NT2/D1 (cell line): ENCODE measurements at regions not wholly inside any gene's neighbourhood (a gene's known extent, or its start where the extent isn't known, plus 50 kb on each side); places are given as distances from the start of the nearest gene placed in this dataset.
A peak's percentile ranks its signal among the peaks of the same experiment; 100 is the strongest.

Source experiments
- DNase-seq: peaks from one replicate; pipeline ENCODE4 v3.0.0-alpha.2; 2011; ENCODE audit warnings: low read depth, low spot score
- H3K27me3 ChIP-seq: 2 replicates; pipeline ENCODE4 v1.6.0; 2011; ENCODE audit warnings: mild to moderate bottlenecking; ENCODE audit not compliant: insufficient read length, insufficient read depth
- H3K36me3 ChIP-seq: 2 replicates; pipeline ENCODE4 v1.6.1; 2011; ENCODE audit warnings: mild to moderate bottlenecking, low read length, mixed read lengths; ENCODE audit not compliant: insufficient read depth, insufficient read length
- H3K4me1 ChIP-seq: 2 replicates; pipeline ENCODE4 v1.5.1; 2011; ENCODE audit not compliant: insufficient read depth, insufficient read length
- H3K4me3 ChIP-seq: 2 replicates; pipeline ENCODE4 v1.5.1; 2011; ENCODE audit warnings: low read depth; ENCODE audit not compliant: insufficient read length
- H3K9ac ChIP-seq: 2 replicates; pipeline ENCODE4 v1.6.0; 2011; ENCODE audit warnings: low read depth; ENCODE audit not compliant: insufficient read length
- H3K9me3 ChIP-seq: 2 replicates; pipeline ENCODE4 v1.5.1; 2011; ENCODE audit warnings: mild to moderate bottlenecking, low read length; ENCODE audit not compliant: insufficient read depth
- SUZ12 ChIP-seq: IDR thresholded peaks from 2 replicates; pipeline ENCODE4 v1.6.1; 2011; ENCODE audit not compliant: insufficient read length, insufficient read depth; ENCODE audit errors: extremely low read depth
- YY1 ChIP-seq: IDR thresholded peaks from 2 replicates; pipeline ENCODE4 v1.6.1; 2011; ENCODE audit not compliant: insufficient read length, insufficient read depth
- ZNF274 ChIP-seq: IDR thresholded peaks from 2 replicates; pipeline ENCODE4 v1.6.1; 2011; ENCODE audit warnings: mild to moderate bottlenecking, low read depth, low read length

DNA sequence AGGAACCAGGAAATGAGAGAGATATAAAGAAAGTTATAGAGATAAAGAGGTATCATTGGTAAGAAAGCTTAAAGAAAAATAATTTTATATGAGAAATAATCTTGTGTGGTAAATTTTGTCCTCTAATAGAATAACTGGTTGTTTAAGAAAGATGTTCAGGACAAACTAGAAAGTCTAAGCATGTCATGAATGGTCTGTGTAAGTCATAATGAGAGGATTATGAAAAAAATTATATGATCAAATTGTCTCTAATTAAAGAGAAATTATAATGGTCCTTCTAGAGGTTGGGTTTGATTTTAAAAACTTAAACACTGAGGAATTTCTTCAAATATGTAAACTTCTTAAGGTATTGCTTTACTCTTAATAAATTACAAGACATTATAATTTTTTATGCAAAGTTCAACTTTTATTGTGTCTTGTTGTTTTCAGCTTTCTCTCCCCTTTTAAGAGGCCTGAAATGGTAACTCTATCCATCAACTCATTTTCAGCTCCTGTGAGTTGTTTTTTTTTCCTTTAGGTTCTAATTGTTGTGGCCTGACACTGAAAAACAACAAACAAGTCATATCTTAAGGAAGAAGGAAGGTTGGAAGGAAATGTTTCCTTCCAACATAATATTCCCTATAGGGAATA lies 88.2 kb upstream of the CNOT2 start:
- Histone ChIP-seq H3K9ac (no peak overlapping the region), H3K4me1 (no peaks in the 10 kb centered on the region), H3K4me3 (no peak overlapping the region), H3K9me3 (peaks cover 60% of the 10 kb centered on the region), H3K27me3 (no peaks in the 10 kb centered on the region), H3K36me3 (no peaks in the 10 kb centered on the region)
- peak; percentile 23 for DNase-seq
- TF ChIP-seq ZNF274, result no peak
- TF ChIP-seq SUZ12, result no peak
- no peak for TF ChIP-seq YY1

DNA sequence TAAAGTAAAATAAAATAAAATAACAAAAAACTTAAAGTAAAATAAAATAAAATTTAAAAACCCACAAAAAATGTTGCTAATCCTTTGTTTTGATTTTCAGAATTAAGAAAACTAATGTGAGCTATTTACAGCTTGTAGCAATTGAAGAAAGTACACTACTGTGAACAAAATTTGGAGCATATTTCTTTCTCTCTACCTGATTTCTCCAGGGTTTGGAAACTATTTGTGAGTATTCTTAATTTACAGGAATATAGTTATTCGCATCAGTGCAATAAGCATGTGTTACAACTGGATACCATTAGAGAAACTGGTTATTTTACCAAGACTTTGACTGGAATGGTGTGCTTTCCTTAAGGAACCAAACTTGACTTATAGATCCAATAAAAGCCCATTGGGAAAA lies 86.1 kb upstream of the CNOT2 start:
- H3K4me1 ChIP-seq, result no peaks in the 10 kb centered on the region
- no peak overlapping the region for H3K4me3 ChIP-seq
- H3K27me3 ChIP-seq, result no peaks in the 10 kb centered on the region
- DNase-seq, result no peak
- peaks cover 60% of the 10 kb centered on the region for H3K9me3 ChIP-seq
- H3K9ac ChIP-seq, result no peak overlapping the region
- no peaks in the 10 kb centered on the region for H3K36me3 ChIP-seq
- TF ChIP-seq ZNF274 (no peak), YY1 (no peak), SUZ12 (no peak)

- DNase-seq, result no peak
- Histone ChIP-seq H3K27me3 (no peaks in the 10 kb centered on the region), H3K4me1 (no peaks in the 10 kb centered on the region), H3K9ac (no peak overlapping the region), H3K9me3 (no peaks in the 10 kb centered on the region; the same call in 1 of the 2 replicates), H3K36me3 (no peaks in the 10 kb centered on the region), H3K4me3 (no peak overlapping the region)
- TF ChIP-seq ZNF274, result no peak
- TF ChIP-seq SUZ12, result no peak
- no peak for TF ChIP-seq YY1
Observed at GRCh38 chr12:70165450-70165849, 77.8 kb upstream of the CNOT2 start.

DNA sequence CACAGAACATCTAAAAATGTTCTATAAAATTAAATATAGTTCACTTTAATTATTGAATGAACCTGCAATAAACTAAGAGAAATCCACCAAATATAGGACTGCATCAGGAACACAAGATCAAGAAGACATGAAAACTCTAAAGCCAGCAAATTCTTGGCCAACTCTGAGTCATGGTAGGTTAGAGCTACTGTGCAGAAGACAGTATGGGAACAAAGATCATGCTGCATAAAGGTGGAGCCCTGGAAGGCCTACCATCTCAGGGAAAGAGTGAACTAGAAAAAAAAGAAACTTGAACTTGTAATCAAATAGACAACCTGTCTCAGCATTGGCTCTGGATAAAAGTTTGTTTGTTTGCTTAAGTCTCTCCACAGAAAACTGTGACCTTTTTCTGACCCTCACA lies 66.9 kb upstream of the CNOT2 start:
- TF ChIP-seq YY1, result no peak
- no peak for TF ChIP-seq ZNF274
- TF ChIP-seq SUZ12, result no peak
- no peak overlapping the region for H3K4me3 ChIP-seq

GRCh38 chr12:70177631-70178030 lies 65.6 kb upstream of the CNOT2 start:
- Histone ChIP-seq H3K36me3 (no peaks in the 10 kb centered on the region), H3K9me3 (no peaks in the 10 kb centered on the region), H3K27me3 (no peaks in the 10 kb centered on the region), H3K9ac (no peak overlapping the region), H3K4me1 (no peaks in the 10 kb centered on the region), H3K4me3 (no peak overlapping the region)
- no peak for DNase-seq
- no peak for TF ChIP-seq YY1
- no peak for TF ChIP-seq ZNF274

More for the DNA sequence above, 66.9 kb upstream of the CNOT2 start:
- Histone ChIP-seq H3K4me1 (no peaks in the 10 kb centered on the region), H3K9ac (no peak overlapping the region), H3K9me3 (no peaks in the 10 kb centered on the region), H3K36me3 (no peaks in the 10 kb centered on the region), H3K27me3 (no peaks in the 10 kb centered on the region)
- DNase-seq, result no peak

DNA sequence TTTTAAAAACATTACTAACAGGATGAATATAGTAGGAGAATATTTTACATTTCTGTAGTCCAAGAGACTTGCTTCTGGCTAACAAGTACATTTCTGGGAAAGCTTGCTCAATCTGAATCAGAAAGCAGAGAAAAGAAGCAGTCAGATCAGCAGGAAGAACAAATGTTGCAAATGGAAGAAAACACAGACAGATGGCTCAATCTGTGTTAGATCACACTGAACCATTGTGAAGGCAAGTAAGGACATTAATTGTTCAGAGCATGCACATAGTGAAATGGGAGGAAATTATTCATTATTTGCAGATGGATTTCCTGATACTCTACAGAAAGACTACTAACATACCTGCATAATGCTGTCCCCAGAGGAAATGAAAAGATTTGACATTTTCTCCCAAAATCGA lies 65.2 kb upstream of the CNOT2 start:
- Histone ChIP-seq H3K4me1 (no peaks in the 10 kb centered on the region), H3K27me3 (no peaks in the 10 kb centered on the region), H3K4me3 (no peak overlapping the region), H3K9ac (no peak overlapping the region), H3K36me3 (no peaks in the 10 kb centered on the region), H3K9me3 (no peaks in the 10 kb centered on the region)
- DNase-seq, result no peak
- no peak for TF ChIP-seq ZNF274
- no peak for TF ChIP-seq SUZ12
- no peak for TF ChIP-seq YY1

DNA sequence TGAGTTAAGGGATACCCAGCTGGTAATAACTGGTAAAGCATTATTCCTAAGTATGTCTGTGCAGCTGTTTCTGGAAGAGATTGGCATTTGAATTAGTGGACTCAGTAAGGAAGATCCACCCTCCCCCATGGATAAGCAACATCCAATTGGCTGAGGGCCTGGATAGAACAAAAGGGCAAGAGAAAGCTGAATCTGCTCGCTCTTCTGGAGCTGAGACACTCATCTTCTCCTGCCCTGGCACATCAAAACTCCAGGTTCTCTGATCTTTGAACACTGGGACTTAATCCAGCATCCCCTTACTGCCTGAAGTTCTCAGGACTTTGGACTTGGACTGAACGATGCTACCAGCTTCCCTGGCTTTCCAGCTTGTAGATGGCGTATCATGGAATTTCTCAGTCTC lies 63.1 kb upstream of the CNOT2 start:
- H3K9me3 ChIP-seq, result no peaks in the 10 kb centered on the region
- H3K9ac ChIP-seq, result no peak overlapping the region
- no peaks in the 10 kb centered on the region for H3K4me1 ChIP-seq
- TF ChIP-seq ZNF274, result no peak
- no peak for TF ChIP-seq SUZ12
- no peak for TF ChIP-seq YY1
- no peak for DNase-seq
- no peak overlapping the region for H3K4me3 ChIP-seq
- H3K36me3 ChIP-seq, result no peaks in the 10 kb centered on the region
- H3K27me3 ChIP-seq, result no peaks in the 10 kb centered on the region

GRCh38 chr12:70185301-70185700 lies 57.9 kb upstream of the CNOT2 start:
- no peak for DNase-seq
- Histone ChIP-seq H3K4me1 (no peaks in the 10 kb centered on the region), H3K4me3 (no peak overlapping the region), H3K9ac (no peak overlapping the region), H3K9me3 (no peaks in the 10 kb centered on the region), H3K27me3 (no peaks in the 10 kb centered on the region), H3K36me3 (no peaks in the 10 kb centered on the region)
- TF ChIP-seq YY1 (no peak), SUZ12 (no peak), ZNF274 (no peak)
